ENCODE measurements at regions not wholly inside any gene's neighbourhood (a gene's known extent, or its start where the extent isn't known, plus 50 kb on each side); places are given as distances from the start of the nearest gene placed in this dataset.

- TF ChIP-seq POLR2AphosphoS5 (IDR thresholded peaks at IDR 0.05) (no peak), POLR2A (IDR thresholded peaks at IDR 0.05) (no peak), CTCF (IDR thresholded peaks at IDR 0.05 in 8 of 11, conservative IDR thresholded peaks at IDR 0.05 in 3 of 11) (no peak)
- intact Hi-C loops (cut with DNase I; ENCODE audit: low total_unique reads), result no loop called here
- Histone ChIP-seq H3K27ac (no peak overlapping the region), H3K4me3 (no peak overlapping the region), H3K36me3 (no peaks in the 10 kb centered on the region), H3K4me1 (no peaks in the 10 kb centered on the region), H3K27me3 (replicated peaks in 1 of 7) (no peaks in the 10 kb centered on the region), H3K9me3 (peaks cover 0 to 4% (median 0%) of the 10 kb centered on the region in 8 donors)
- WGBS, 5 donors, result 0 to 27% (median 18%) methylated on average over 1 of the region's 1 CpG
- DNase-seq, result no peak
Observed at GRCh38 chr11:39432929-39433328, 2026.5 kb downstream of the LRRC4C start.

GRCh38 chr11:39425226-39425625, 2034.2 kb downstream of the LRRC4C start:
- H3K4me3 ChIP-seq, result no peak overlapping the region
- no peaks in the 10 kb centered on the region for H3K9me3 ChIP-seq

GRCh38 chr11:39412117-39412516, 2047.3 kb downstream of the LRRC4C start:
- no peaks in the 10 kb centered on the region for H3K4me1 ChIP-seq
- H3K27ac ChIP-seq, result no peak overlapping the region
- no peaks in the 10 kb centered on the region for H3K36me3 ChIP-seq
- no peak overlapping the region for H3K4me3 ChIP-seq
- intact Hi-C loops (cut with DNase I; ENCODE audit: low total_unique reads), result no loop called here
- H3K27me3 ChIP-seq (replicated peaks in 1 of 7), result no peaks in the 10 kb centered on the region
- H3K9me3 ChIP-seq, result peaks cover 0 to 19% (median 4%) of the 10 kb centered on the region in 8 donors
- WGBS, 5 donors, result 53 to 87% (median 68%) methylated on average over 1 of the region's 1 CpG
- TF ChIP-seq CTCF (IDR thresholded peaks at IDR 0.05 in 8 of 11, conservative IDR thresholded peaks at IDR 0.05 in 3 of 11) (no peak), POLR2AphosphoS5 (IDR thresholded peaks at IDR 0.05) (no peak), POLR2A (IDR thresholded peaks at IDR 0.05) (no peak)
- no peak for DNase-seq

More at GRCh38 chr11:39425226-39425625, 2034.2 kb downstream of the LRRC4C start:
- no peaks in the 10 kb centered on the region for H3K27me3 ChIP-seq (replicated peaks in 1 of 7)
- no peak for TF ChIP-seq CTCF (IDR thresholded peaks at IDR 0.05 in 8 of 11, conservative IDR thresholded peaks at IDR 0.05 in 3 of 11)
- TF ChIP-seq POLR2A (IDR thresholded peaks at IDR 0.05), result no peak
- no peak for TF ChIP-seq POLR2AphosphoS5 (IDR thresholded peaks at IDR 0.05)
- 88 to 95% (median 90%) methylated on average over 2 of the region's 2 CpGs for WGBS, 5 donors
- DNase-seq, result no peak
- intact Hi-C loops (cut with DNase I; ENCODE audit: low total_unique reads), result no loop called here
- H3K27ac ChIP-seq, result no peak overlapping the region
- H3K36me3 ChIP-seq, result no peaks in the 10 kb centered on the region
- no peaks in the 10 kb centered on the region for H3K4me1 ChIP-seq

- Histone ChIP-seq H3K9me3 (peaks cover 0 to 14% (median 9%) of the 10 kb centered on the region in 8 donors), H3K36me3 (no peaks in the 10 kb centered on the region)
- TF ChIP-seq POLR2A (IDR thresholded peaks at IDR 0.05) (no peak), CTCF (IDR thresholded peaks at IDR 0.05 in 8 of 11, conservative IDR thresholded peaks at IDR 0.05 in 3 of 11) (no peak), POLR2AphosphoS5 (IDR thresholded peaks at IDR 0.05) (no peak)
Observed at GRCh38 chr11:39385911-39386310, 2073.5 kb downstream of the LRRC4C start.

More at GRCh38 chr11:39385911-39386310, 2073.5 kb downstream of the LRRC4C start:
- Histone ChIP-seq H3K27me3 (replicated peaks in 1 of 7) (no peaks in the 10 kb centered on the region), H3K27ac (no peak overlapping the region), H3K4me1 (no peaks in the 10 kb centered on the region), H3K4me3 (no peak overlapping the region)
- intact Hi-C loops (cut with DNase I; ENCODE audit: low total_unique reads), result no loop called here
- DNase-seq, result no peak

Measured in spleen (tissue), 11 donors.